ENCODE measurements at regions not wholly inside any gene's neighbourhood (a gene's known extent, or its start where the extent isn't known, plus 50 kb on each side); places are given as distances from the start of the nearest gene placed in this dataset.

- DNase-seq (ENCODE audit: low read depth), result no peak
These were observed 464.9 kb upstream of the RBMS3 start for GRCh38 chr3:28816017-28816416.

DNA sequence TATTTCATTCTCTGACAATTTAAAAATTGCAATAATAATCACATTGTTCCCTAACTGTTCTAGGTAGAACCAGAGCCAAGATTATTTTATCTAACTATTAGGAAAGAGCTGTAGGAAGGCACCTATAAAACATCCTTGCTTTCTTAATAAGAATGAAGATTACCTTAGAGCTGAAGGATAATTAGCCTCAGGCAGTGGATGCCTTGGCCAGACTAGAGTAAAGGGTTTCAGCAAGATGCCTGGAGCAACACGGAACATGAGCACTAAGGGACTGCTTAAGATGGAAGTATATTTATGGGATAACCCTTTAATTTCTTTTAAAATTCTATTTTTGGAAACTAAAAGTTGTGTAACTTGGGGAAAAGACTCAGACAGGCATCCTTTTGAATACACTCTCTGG, 456.6 kb upstream of the RBMS3 start:
- no peak for DNase-seq (ENCODE audit: low read depth)

GRCh38 chr3:28826840-28827239, 454.0 kb upstream of the RBMS3 start:
- no peak for DNase-seq (ENCODE audit: low read depth)

DNA sequence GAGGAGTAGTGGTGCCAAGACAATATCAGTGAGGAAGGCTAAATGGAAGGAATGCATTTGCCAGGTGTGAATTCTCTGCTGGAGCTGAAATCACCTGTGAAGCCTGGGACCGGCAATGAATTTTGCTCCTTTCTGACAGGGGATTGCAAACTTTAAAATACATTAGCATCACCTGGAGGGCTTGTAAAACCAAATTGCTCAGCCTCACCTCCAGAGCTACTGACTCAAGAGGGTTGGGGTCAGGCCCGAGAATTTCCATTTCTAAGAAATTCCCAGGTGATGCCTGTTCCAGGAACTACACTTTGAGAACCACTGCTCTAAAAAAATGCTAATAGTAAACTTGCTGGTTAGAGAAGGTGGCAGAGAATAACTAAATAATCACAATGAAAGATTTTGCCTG, 445.6 kb upstream of the RBMS3 start:
- DNase-seq (ENCODE audit: low read depth), result no peak

DNA sequence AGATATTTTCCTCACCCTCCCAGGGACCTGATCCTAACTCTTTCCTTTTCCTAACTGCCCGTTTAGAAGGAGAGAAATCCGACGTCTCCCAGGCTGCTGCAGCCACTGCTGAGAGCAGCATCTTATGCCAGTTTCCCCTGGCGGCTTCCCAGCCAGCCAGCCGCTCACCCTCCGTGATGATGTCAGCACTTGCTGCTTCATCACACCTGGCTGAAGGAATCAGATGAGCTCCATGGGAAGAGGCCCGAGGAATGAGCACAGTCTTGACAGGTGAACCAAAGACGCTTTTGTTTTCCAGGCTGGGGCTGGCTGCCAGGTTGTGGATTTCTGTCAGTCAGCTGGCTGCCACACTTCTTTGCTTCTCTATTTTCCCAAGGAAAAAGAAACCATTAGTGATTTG, 445.1 kb upstream of the RBMS3 start:
- DNase-seq (ENCODE audit: low read depth), result no peak

- DNase-seq (ENCODE audit: low read depth), result peak; percentile 33
These were observed 444.7 kb upstream of the RBMS3 start for GRCh38 chr3:28836199-28836598.

- peak; percentile 58 for DNase-seq (ENCODE audit: low read depth)
These were observed 439.9 kb upstream of the RBMS3 start for GRCh38 chr3:28840976-28841376.

DNA sequence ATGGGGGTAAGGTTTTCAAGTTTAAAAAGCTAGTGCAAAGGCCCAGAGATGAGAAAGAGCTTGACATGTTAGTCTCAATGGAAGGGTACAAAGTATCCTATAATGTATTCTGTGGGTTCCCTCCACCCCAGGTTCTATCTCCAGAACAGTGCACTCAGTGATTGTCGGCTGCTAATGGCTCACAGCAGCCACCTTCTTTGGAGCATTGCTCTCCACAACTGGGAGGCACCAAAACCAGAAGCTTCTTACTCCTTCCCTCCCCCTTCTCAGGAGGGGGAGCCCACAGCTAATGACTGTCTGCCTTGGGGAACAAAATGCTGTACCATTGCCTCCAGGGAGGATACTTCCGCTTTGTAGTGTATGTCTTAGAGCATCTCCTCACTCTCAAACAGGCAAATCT, 439.4 kb upstream of the RBMS3 start:
- DNase-seq (ENCODE audit: low read depth), result no peak

GRCh38 chr3:28844298-28845005, 436.4 kb upstream of the RBMS3 start:
- no peak for DNase-seq (ENCODE audit: low read depth)

GRCh38 chr3:28845006-28845324, 435.9 kb upstream of the RBMS3 start:
- DNase-seq (ENCODE audit: low read depth), result no peak

GRCh38 chr3:28846971-28847478, 433.8 kb upstream of the RBMS3 start:
- DNase-seq (ENCODE audit: low read depth), result no peak

- DNase-seq (ENCODE audit: low read depth), result no peak
These were observed 433.1 kb upstream of the RBMS3 start for GRCh38 chr3:28847736-28848135.

DNA sequence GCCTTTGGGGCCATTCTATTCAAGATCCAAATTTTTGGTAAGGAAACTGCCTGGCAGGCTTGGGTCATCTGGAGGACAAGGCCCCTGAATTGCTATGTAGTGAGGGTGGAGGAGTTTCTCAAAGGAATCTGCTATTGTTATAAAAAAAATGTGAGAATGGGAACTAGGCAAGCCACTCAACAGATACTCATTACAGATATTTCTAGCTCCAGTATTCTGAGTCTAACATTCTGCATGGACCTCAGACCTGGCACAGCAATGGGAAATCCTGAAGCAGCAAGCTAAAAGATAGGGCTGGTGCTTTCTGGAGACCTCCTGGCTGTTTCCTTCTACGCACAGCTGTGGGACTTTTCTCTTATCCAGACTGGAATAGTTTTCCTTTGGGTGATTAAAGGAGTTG, 430.7 kb upstream of the RBMS3 start:
- DNase-seq (ENCODE audit: low read depth), result peak; percentile 41

DNA sequence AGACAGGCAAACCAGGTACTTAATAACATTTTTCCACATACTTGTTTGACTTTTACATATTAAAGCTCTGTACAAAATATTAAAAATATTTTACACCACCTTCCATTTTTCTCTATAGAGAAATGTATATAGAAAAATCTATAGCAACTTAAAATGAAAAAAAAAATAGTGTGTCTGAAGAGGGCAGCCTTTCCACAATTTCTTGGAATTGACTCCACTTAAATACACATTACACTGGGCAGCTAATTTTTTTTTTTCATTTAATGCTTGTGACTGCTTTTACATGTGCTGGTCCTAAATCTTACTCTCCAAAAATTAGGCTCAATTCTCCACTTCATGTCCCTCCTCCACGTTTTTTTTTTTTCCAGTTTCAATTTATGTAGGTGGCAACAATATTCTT, 427.0 kb upstream of the RBMS3 start:
- no peak for DNase-seq (ENCODE audit: low read depth)

- DNase-seq (ENCODE audit: low read depth), result no peak
These were observed 424.1 kb upstream of the RBMS3 start for GRCh38 chr3:28856796-28857195.

DNA sequence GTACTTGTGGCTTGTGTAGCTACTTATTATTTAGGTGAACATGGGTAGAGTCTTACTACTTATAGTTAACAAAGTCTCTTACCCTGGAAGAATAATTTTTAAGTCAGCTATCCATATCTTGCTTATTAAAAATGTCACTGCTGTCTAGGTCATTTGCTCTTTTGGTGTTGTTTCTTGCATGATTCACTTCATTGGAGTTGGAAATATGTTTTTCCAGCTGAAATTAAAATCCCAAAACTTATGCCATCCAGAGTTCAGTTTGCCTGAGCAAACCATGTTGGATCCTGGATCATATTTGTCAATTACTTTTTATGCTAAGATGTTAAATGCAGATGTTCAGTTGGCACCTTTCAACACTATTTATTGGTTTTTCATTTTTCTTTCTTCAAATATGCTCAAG, 421.0 kb upstream of the RBMS3 start:
- no peak for DNase-seq (ENCODE audit: low read depth)

- DNase-seq (ENCODE audit: low read depth), result no peak
These were observed 420.6 kb upstream of the RBMS3 start for GRCh38 chr3:28860307-28860706.

DNA sequence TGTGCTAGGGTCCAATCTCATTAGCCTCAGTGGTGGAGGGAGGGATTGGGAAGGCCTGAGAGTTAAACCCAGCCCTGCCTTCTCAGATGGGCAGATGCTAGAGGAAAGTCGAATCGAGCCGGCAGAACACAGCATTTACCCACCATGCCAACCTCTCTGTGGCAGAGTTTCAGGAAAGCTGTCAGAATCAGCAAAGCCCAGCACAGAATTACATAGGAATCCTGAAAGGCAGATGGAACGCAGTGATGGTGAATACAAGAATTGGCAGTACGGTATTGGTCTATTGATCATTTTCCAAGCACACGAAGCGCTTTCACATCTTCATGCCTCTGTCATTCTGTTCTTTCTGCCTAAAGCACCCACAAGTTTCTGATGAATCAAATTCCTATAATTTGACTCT, 417.7 kb upstream of the RBMS3 start:
- no peak for DNase-seq (ENCODE audit: low read depth)

DNA sequence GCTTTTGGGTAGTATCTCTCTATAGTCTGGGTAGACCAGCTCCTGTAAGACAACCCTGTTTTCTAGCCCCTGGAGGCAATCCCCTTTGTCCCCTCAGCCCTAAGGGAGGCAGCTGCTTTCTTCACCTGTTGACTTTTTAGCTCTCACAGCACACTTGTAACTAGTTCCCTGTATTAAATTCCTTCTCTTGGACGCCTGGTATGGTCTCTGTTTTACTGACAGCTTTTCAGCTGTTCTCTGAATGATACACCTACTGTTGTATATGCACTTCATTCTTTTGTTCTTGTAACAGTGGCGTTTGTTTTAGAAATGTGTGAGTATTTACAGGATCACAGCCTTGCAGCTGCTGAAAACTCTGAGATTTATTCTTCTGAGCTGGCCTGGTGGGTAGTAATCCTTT, 413.0 kb upstream of the RBMS3 start:
- no peak for DNase-seq (ENCODE audit: low read depth)

GRCh38 chr3:28868897-28869296, 412.0 kb upstream of the RBMS3 start:
- DNase-seq (ENCODE audit: low read depth), result no peak

DNA sequence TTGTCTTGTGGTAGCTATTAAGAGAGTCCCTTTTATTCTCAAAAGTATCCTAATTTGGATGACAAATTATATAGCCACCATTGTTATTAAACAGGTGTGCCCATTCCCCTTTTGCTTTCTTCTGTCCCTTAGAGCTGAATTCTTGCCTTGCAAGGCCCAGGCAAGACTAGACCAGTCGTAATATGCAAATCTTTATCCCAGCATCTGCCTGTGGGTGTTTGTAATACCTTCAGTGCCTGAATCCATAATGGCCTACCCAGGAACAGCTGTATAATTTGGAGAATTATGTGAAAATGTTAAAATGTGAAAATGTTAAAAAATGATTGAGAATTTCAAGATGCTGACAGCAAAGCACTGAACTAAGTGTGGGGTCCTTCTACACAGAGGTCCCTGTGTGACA, 403.0 kb upstream of the RBMS3 start:
- no peak for DNase-seq (ENCODE audit: low read depth)

DNA sequence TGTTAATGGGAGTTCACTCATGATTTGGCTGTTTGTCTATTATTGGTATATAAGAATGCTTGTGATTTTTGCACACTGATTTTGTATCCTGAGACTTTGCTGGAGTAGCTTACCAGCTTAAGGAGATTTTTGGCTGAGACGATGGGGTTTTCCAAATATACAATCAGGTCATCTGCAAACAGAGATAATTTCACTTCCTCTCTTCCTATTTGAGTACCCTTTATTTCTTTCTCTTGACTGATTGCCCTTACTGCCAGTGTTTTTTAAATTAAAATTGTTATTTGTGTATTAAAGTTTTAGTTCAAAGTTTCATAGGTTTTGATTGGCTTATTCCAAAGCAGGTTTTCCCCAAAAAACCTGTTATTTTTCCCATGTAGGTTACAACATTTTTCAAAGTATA, 390.5 kb upstream of the RBMS3 start:
- DNase-seq (ENCODE audit: low read depth), result no peak

GRCh38 chr3:28891485-28891884, 389.4 kb upstream of the RBMS3 start:
- DNase-seq (ENCODE audit: low read depth), result no peak

DNA sequence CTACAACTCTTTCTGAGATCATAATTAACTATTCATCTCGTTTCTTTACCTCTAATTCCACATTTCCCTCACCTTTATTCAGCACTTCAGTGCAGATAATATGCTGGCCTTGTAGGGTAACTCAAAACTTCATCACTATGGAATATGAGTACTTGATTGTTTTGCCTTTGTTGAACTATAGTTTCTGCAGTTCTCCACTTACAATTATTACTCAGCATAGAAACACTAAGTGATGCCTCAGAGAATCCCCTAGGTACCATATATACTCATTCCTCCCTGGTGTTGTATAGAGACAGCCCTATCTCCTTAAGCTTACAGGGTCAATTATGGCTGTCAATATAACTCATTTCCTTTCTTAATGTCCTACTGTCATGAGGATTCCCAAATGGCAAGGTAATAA, 380.6 kb upstream of the RBMS3 start:
- DNase-seq (ENCODE audit: low read depth), result no peak
